MM.1S (cell line): ENCODE measurements at regions not wholly inside any gene's neighbourhood (a gene's known extent, or its start where the extent isn't known, plus 50 kb on each side); places are given as distances from the start of the nearest gene placed in this dataset.

Source experiments
- CTCF ChIP-seq: fragments of 300-600 bp; sonication (generic); IDR thresholded peaks from 2 replicates; pipeline ENCODE4 v1.5.1; 2016; ENCODE audit warnings: antibody characterized with exemption, low read length, mixed read lengths
- EZH2 ChIP-seq: fragments of 300-600 bp; sonication (generic); optimal IDR thresholded peaks from 2 replicates; pipeline ENCODE3; 2017; ENCODE audit warnings: low read depth, mild to moderate bottlenecking, antibody characterized with exemption, low read length, mixed read lengths

- TF ChIP-seq EZH2 (no peak), CTCF (no peak)
These were observed 191.7 kb upstream of the ZNF217 start for GRCh38 chr20:53785320-53785719.
